Hematopoietic multipotent progenitor cell treated with erythropoietin and hydrocortisone succinate and interleukin-3 and kit ligand, for 8 days (in vitro differentiated cells): ENCODE measurements at regions not wholly inside any gene's neighbourhood (a gene's known extent, or its start where the extent isn't known, plus 50 kb on each side); places are given as distances from the start of the nearest gene placed in this dataset.
"Not testable (repeated sequence)": the region's sequence is repeated elsewhere in the genome, so short reads cannot be mapped to it uniquely, and the experiment has no call there.

Experiments
- DNase-seq: peaks from one replicate; pipeline ENCODE4 v3.0.0-alpha.2; 2015

DNA sequence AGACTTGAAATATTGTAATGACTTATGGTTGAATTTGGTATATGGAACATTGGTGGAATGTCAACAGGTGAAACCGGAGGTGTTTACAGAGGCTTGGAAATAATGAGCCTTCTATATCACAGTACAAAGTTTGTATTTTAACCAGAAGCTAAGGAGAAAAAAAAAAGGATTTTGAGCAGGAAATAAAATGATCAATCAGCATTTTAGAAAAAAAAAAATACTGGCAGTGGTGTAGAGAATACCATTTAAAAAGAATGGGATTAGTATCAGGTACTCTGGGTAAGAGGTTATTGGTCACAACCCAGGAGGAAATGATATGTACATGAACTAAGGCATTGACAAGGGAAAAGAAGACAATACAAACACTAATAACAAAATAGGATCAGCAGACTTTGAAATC is 587.1 kb upstream of the HTR2C start:
- DNase-seq, result no peak

DNA sequence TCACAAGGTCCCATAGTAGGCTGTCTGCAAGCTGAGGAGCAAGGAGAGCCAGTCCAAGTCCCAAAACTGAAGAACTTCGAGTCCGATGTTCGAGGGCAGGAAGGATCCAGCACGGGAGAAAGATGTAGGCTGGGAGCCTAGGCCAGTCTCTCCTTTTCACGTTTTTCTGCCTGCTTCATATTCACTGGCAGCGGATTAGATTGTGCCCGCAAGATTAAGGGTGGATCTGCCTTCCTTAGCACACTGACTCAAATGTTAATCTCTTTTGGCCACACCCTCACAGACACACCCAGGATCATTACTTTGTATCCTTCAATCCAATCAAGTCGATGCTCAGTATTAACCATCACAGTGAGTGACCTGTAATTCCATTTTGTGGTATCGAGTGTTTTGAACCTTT is 592.2 kb upstream of the HTR2C start:
- DNase-seq, result peak; percentile 34

DNA sequence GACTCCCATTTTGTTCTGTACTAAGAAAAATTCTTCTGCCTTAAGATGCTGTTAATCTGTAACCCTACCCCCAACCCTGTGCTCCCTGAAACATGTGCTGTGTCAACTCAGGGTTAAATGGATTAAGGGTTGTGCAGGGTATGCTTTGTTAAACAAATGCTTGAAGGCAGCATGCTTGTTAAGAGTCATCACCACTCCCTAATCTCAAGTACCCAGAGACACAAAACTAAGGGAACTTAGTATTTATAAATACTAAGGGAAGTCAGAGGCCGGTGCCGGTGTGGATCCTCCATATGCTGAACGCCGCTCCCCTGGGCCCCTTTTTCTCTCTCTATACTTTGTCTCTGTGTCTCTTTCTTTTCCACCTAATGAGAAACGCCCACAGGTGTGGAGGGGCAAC is 593.2 kb upstream of the HTR2C start:
- not testable (repeated sequence) for DNase-seq

DNA sequence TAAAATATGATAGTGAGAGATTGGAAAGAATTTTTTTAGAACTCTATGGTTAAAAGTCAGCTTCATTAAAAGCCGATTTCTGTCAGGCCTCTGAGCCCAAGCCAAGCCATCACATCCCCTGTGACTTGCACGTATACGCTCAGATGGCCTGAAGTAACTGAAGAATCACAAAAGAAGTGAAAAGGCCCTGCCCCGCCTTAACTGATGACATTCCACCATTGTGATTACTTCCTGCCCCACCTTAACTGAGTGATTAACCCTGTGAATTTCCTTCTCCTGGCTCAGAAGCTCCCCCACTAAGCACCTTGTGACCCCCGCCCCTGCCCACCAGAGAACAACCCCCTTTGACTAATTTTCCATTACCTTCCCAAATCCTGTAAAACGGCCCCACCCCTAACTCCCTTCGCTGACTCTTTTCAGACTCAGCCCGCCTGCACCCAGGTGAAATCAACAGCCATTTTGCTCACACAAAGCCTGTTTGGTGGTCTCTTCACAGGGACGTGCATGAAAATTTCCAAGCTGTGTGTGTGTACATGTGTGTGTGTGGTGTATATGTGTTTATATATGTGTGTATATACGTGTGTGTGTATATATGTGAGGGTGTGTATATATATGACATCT is 595.5 kb upstream of the HTR2C start:
- DNase-seq, result not testable (repeated sequence)

DNA sequence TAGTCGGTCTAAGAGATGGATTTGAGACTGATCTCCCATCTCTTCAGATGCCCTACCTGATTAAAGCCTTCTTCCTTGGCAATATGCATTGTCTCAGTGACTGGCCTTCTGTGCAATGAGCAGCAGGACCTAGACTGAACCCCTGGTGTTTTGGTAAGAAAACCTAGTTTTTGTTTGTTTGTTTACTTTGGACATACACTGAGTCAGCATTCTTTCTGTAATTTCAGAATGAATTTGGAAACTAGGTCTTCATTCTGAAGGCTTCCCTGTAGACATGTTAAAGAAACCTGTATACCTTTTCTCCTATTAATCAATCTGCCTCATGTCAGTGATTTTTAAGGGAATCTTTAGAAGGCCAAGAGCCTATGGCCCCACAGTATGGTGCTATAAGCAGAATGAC is 597.5 kb upstream of the HTR2C start:
- DNase-seq, result no peak

DNA sequence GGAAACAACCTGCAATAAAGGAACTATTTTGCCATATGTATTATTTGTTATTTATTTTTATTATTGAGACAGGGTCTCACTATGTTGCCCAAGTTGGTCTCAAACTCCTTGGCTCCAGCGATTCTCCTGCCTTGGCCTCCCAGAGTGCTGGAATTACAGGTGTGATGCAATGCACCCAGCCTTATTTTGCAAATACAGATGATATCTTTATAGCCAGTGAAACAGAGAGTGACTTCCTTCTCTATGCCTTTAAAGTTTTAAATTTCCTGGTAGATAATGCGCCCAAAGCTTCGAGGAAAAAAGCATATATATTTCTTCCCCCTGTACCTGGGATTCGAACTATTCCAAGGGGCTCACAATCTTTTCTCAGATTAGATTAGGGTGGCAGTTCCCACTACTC is 601.1 kb upstream of the HTR2C start:
- DNase-seq, result no peak

DNA sequence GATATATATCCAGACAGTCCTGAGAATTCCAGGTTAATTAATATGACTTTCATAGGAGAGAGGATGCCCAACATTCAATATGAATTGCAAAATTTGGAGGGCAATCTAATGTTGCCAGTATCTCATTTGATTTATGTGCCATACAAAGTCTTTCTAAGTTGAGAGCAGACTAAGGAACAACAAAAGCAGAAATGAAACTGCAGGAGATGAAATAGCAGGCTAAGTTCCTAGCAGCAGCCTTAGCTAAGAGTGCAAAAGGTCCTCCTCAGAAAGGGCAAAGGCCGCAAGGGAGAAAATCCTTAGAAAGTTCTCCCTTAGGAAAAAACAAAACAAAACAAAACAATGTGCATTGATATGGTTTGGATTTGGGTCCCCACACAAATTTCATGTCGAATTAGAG is 602.9 kb upstream of the HTR2C start:
- DNase-seq, result no peak

DNA sequence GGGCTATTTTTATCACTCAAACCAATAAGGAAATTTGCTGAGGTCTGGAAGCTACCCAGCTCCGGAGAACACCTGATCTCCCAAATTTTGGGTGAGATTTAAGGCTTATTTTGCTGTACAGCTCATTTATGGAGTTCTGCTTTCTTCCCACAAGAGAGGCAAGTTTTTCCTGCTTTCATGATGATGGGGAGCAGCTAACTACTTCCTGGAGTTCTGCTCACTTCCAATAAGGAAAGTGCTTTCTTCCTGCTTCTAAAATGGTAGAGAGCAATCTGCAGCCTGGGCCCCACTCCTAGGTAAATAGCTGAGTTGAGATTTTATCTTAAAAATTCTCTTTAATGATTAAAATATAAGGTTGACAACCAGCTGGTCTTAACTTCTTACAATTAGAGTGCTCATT is 606.0 kb upstream of the HTR2C start:
- no peak for DNase-seq

DNA sequence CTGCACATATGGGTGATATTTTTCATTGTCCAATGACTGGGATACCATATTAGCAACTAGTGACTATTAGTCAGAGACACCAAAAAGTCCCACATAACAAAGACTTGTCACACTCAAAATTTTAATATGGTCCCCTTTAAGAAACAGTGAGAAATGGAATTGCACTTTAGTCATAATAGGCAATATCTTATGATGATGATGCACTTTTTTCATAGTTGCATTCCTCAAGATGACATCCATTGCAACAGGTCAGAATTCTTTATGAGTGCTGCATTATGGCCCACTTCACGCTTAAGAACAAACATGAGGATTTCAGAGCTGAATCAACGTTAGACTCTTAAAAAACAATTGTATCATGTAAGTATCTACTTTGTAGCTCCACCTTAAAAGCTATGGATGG is 608.4 kb upstream of the HTR2C start:
- DNase-seq, result no peak

DNA sequence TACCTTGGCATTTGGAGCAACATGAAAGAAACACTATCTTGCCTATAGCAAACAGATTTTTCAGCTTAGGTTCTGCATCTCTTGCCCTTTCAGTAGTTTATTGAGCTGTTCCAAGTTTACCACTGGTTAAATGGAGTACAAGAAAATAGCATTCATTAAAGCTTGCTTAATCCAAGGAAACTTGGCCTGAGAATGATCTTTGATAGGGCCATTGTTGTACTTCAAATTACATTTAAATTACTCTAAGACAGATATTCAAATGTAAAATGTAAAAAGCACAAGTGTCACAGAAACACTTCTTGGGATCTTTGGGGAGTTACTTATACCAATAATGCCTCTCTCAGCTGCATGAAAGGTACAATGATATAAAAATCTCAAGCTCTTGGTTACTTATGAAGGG is 609.0 kb upstream of the HTR2C start:
- DNase-seq, result no peak

DNA sequence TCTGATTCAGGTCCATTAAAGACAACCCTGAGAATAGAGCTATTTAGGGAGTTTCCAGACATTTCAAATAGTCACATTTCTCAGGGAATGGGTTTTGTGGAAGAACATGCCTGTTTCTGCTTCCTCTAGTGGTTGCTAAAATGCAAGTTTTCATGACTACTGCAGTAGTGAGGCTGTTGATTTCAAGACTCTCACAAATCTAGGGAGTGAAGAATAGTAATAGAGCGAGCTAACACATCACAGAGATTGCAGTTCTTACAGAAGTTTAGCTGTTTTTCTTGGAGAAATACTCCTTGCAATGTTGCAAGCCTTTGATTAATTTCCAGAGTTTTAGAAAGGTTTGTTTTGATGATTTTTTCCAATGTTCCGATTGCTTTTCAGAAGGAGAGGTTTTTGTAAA is 610.2 kb upstream of the HTR2C start:
- no peak for DNase-seq

DNA sequence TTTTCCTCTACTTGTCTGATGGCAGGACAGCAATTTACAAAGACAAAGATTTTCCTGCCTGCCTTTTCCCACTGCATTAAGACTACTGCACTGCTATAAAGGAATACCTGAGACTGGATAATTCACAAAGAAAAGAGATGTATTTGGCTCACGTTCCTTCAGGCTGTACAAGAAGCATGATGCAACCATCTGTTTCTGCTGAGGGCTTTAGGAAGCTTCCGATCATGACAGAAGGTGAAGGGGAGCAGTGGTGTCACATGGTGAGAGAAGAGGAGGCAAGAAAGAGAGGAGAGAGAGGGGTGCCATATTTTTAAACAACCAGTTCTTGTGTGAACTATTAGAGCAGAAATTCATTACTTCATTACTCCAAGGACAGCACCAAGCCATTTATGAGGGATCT is 617.1 kb upstream of the HTR2C start:
- no peak for DNase-seq

DNA sequence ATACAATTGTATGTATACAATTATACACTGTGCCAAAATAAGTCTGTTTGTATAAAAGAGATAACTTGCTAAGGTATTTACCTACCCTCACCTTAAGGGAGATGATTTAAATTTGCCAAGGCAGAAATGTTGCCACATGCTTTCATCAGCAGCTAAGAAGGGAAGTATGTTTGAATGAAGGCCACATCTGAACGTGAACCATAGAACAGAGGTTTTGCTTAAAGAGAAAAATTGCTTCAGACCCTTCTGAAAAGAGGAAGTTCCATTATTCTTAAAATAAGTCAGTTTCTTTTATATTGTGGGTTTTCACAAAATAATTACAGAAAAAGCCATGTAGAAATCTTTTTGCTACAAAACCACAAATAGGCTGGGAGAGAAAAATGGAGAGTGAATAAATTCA is 621.5 kb upstream of the HTR2C start:
- DNase-seq, result no peak

DNA sequence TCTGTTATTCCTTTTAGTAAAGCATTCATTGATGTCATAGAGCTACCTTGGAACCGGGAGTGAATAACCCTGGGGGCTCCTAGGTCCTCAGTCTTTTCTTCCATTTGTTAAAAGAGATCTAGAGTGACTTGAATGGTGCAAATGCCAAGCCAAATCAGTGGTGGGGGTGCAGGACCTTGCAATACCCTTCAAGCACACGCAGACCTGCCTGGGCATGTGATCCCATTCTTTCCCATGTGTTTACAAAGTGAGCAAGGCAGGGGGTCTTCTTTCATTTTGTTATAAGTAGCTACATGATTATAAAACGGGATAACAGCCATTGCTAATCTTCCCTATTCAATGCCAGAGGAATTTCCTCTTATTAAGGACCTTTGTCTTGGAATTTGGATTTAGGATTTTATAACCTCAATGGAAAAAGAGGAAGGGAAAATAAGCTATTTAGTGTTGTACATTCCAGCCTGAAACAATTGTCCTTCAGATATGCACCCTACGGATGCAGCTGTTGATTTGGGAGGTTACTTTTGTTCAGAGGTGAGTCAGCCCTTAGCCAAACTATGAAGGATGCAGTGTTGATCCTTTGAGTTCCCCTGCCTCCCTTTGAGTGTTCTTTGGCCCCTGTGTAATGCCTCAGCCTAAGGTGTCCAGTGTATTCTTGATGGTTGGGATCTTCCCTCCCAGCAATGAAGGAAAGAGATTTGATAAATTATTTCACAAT is 623.8 kb upstream of the HTR2C start:
- DNase-seq, result no peak

DNA sequence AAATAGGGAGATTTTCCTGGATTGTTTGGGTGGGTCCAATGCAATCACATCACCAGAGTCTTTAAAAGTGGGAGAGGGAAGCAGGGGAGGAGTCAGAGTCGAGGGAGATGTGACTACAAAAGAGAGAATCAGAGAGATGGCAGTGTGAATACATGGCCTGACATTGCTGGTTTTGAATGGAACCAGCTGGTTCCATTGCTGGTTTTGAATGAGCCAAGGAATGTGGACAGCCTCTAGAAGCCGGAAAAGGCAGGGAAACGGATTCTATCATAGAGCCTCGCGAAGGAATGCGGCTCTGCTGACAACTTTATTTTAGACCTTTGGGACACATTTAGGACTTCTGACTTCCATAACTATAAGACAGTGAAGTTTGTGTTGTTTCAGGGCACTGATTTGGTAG is 627.0 kb upstream of the HTR2C start:
- DNase-seq, result no peak

DNA sequence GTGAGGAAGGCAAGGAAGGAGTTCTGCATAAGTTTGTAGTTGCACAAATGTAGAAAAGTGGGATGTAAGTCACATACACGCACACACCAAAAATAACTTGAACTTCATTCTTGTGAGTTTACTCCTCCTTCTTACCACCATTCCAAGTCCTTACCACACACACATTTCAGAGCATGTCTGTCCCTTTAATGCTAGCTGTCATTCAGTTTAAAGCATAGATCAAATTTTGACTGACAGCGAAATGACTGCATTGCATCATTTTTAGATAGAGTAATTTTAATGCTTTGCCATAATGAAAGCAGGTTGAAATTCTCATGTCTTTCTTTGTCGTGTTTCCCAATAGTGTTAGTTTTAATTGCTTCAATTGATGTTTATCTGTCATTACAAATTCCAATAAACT is 629.6 kb upstream of the HTR2C start:
- no peak for DNase-seq

DNA sequence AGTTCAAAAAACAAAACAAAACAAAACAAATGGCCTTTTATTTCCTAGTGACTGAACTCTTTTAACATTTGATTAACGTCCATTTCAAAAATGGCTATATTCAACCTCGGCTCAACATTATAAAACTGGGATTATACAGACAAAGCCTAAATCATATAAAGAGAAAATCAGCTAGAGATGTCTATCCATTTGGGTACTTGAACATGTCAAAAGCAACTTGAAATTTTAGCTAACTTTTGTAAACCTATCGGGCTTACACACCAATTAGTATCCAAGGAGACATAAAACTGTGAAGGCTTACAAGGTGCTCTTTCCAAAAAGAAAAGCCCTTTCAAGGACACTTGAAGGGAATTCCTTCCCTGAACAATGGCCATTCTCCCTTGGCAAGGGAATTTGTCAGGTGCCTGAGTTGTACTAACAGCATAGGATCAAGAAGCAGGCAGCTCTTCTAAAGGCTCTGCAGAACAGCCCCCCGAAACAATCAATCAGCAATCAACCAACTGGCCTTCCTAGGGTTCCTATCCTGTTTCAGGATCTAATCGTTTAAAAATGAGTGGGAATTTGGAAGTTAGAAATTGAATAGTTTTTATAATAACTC is 633.7 kb upstream of the HTR2C start:
- DNase-seq, result no peak

DNA sequence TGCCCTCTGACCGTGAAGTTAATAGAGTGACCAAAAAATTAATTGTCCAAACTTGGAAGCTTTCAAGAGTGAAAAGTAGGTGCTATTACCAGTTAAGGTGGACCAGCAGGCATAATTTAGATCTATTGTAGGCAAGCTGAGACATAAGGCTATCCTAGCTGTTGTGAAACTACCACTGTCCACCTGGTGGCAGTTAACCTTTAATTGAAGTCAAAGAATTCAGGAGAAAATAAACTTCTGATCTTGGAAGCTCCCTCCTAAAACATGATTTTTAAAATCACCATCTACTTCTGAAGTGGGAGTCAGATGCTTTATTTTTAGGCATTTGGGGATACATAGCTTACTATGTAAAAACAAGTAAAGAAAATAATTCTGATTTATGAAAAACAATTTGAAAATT is 636.3 kb upstream of the HTR2C start:
- DNase-seq, result peak; percentile 8

DNA sequence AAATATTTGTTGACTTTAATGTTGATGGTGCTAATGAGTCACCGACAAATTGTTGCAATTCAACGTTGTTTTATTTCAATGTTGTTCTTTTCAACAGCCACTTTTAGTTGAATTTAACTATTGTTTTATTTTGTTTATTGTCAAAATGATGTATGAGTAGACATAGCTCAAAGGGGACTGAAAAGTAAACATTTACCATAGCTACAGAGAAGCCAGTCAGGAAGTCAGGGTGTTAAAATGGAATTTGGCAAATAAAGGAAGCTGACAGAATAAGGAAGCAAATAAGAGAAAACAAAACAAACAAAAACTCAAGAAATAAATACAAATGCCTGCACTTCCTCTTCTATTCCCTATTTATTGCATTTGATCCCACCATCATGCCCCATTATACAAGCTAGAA is 648.4 kb upstream of the HTR2C start:
- no peak for DNase-seq

DNA sequence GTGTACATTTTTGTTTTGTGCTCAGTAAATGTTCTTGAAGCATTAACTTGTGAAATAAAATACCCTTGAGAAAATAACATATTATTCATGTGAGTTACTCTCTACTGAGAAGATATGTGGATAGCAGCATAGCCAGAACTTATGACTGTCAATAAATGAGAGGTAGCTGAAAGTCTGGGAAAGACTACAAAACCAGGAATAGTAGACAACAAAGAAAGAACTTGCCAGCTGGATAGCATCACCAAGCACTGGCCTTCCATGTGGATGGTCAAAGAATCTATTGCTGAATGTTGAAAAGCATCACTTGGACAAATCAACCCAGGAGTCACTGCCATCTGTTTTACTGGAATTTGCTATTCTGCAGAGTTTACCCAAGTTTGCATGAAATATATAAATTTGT is 650.0 kb upstream of the HTR2C start:
- no peak for DNase-seq

DNA sequence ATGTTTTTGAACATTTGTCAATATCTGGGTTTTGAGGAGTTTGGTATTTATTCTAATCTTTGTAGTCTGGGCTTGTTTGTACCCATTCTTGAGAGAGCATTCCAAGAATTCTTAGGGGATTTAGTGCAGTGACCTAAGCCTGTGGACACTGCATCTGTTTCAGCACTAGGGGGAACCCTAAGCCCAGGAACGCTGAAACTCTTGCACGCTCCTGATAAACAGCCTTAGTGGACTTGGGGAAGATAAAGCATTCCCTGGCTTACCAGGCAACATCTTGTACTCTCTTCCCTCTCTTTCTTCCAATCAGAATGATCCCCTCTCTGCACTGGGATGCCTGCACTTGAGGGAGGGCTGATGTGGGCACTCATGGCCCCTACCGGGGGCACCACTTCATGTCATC is 654.9 kb upstream of the HTR2C start:
- peak; percentile 69 for DNase-seq

DNA sequence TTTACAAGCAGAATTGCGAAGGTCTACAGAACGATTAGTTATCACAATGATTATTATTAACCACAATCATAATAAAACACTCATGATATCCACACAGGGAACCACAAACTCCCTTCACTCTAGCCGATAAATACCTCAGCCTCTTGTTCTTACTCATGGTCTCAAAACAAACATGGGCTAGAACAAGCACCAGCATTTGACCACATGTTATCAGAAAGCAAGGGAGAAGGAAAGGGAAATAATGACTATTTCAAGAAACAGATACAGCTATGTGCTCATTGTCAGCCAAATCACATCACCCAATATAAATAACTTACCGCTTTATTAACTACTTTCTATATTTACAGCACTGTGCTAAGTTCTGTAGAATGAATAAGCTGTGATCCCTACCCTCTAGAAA is 663.2 kb upstream of the HTR2C start:
- DNase-seq, result no peak

DNA sequence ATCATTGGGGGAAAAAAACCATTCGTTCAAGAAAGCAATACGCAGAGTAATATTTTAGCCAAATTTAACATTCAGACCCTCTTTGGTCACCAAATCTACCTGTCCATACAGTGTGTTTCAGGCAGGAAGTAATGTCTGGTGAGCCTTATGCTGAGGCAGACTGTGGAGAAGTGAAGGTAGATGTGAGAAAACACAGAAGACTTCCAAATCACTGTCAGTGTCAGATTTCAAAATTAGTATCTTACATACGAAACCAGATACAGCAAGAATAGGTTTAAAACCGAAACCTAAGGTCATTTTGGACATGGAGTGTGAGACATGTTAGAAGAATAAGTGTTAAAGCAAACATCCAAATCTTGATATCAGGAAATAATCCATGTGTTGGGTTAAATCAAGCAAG is 664.5 kb upstream of the HTR2C start:
- DNase-seq, result no peak

DNA sequence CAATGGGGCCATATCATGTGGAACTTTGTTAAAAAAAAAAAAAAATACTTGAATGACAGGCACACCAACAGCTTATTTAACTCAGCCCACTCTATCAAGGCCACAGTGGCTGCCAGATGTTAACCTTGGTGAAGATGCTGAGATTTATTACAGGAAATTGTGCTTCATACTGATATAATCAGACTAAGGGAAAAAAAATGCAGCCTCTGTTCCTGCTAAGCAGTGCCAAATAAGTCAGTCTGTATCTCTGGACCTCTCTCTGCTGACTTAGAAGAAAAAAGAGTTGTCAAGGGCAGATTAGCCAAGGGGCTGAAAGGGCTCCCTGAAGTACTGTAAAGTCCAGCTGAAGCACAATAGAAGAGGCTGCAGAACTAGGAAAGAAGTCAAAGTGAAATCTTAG is 677.7 kb upstream of the HTR2C start:
- peak; percentile 22 for DNase-seq

DNA sequence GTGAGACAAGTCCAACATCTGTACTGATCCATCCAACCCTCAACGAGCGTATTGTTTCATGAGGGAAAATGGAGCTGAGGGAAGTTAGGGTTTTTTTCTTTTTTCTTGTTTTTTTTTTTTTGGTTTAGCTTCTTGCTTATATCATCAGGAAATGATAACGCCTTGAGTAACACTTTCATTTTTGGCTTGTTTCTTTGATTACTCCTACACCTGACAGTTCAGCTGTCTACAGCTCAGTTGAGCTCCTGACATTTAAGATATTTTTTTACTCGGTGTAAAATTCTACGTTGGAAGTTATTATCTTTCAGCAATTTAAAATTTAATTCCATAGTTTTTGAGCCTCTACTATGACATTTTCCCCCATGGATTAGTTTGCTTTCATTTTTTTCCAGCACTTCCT is 691.0 kb upstream of the HTR2C start:
- no peak for DNase-seq
